ENCODE measurements at regions not wholly inside any gene's neighbourhood (a gene's known extent, or its start where the extent isn't known, plus 50 kb on each side); places are given as distances from the start of the nearest gene placed in this dataset.

DNA sequence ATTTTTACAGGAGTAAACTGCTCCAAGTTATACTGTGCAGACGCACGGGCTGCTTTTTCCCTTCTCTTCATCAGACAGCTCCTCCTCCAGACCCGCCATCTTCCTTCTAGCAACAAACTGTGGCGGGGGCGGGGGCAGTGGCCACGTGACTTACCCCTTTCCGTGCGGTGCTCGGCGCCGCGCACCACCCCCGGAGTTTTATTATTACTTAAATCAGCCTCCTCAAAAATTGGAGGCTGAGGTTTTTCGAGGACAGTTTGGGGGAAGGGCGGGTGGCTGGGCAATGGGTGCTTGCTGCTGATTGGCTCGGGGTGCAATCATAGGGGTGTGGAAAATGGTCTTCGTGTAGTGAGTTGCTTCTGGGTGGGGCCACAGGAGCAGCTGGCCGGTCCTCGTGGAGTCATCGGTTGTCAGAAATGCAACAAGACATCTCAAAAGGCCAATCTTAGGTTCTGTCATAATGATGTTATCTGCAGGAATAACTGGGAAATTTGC, 77.1 kb upstream of the MFGE8 start:
- no peak for DNase-seq (ENCODE audit: low read depth)
- Histone ChIP-seq H3K36me3 (ENCODE audit: control insufficient read depth, insufficient read depth, low read length) (no peaks in the 10 kb centered on the region), H3K4me3 (ENCODE audit: low read depth, low read length) (no peak overlapping the region), H3K27me3 (ENCODE audit: control insufficient read depth, insufficient read depth, low read length) (no peaks in the 10 kb centered on the region)
- TF ChIP-seq, protein P1, sequence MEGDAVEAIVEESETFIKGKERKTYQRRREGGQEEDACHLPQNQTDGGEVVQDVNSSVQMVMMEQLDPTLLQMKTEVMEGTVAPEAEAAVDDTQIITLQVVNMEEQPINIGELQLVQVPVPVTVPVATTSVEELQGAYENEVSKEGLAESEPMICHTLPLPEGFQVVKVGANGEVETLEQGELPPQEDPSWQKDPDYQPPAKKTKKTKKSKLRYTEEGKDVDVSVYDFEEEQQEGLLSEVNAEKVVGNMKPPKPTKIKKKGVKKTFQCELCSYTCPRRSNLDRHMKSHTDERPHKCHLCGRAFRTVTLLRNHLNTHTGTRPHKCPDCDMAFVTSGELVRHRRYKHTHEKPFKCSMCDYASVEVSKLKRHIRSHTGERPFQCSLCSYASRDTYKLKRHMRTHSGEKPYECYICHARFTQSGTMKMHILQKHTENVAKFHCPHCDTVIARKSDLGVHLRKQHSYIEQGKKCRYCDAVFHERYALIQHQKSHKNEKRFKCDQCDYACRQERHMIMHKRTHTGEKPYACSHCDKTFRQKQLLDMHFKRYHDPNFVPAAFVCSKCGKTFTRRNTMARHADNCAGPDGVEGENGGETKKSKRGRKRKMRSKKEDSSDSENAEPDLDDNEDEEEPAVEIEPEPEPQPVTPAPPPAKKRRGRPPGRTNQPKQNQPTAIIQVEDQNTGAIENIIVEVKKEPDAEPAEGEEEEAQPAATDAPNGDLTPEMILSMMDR (IDR thresholded peaks at IDR 0.05; ENCODE audit: insufficient read depth, low read length, poor library complexity, severe bottlenecking): no peak

DNA sequence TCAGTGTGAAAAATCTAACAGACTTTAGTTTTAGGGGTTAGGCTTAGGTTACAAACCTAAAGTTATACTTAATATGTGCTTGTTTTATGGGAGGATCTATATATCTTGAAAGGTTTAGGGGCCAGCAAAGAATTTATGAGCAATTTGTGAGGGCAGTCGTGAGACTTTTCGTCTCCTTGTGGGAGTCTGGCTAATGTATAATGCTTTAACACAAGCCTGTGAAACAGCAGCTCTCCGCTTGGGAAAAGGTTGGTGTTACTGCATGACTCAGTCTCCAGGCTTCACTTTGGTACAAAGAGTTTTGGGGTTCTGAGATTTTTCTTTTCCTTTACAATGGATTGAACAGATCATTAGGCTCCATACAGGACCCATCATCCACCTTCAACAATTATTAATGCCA, 79.0 kb upstream of the MFGE8 start:
- Histone ChIP-seq H3K36me3 (ENCODE audit: control insufficient read depth, insufficient read depth, low read length) (no peaks in the 10 kb centered on the region), H3K4me3 (ENCODE audit: low read depth, low read length) (no peak overlapping the region), H3K27me3 (ENCODE audit: control insufficient read depth, insufficient read depth, low read length) (no peaks in the 10 kb centered on the region)
- TF ChIP-seq, protein P1 (IDR thresholded peaks at IDR 0.05; ENCODE audit: insufficient read depth, low read length, poor library complexity, severe bottlenecking): no peak
- DNase-seq (ENCODE audit: low read depth): no peak

GRCh38 chr15:88992912-88993376, 79.8 kb upstream of the MFGE8 start:
- H3K27me3 ChIP-seq (ENCODE audit: control insufficient read depth, insufficient read depth, low read length): no peaks in the 10 kb centered on the region
- H3K36me3 ChIP-seq (ENCODE audit: control insufficient read depth, insufficient read depth, low read length): no peaks in the 10 kb centered on the region
- no peak for DNase-seq (ENCODE audit: low read depth)
- no peak overlapping the region for H3K4me3 ChIP-seq (ENCODE audit: low read depth, low read length)
- TF ChIP-seq, protein P1 (IDR thresholded peaks at IDR 0.05; ENCODE audit: insufficient read depth, low read length, poor library complexity, severe bottlenecking): no peak

DNA sequence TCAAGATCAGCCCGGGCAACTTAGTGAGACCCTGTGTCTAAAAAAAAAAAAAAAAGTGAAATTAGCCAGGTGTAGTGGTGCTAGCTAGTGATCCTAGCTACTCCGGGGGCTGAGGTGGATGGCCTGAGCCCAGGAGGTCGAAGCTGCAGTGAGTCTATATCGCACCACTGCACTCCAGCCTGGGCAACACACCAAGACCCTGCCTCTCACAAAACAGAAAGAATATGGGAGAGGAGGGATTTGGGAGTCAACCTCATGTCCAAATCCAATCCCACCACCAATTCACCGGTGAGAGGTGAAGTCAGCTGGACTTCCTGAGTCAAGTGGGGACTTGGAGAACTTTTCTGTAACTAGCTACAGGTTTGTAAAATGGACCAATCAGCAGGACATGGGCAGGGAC, 80.5 kb upstream of the MFGE8 start:
- TF ChIP-seq, protein P1 (IDR thresholded peaks at IDR 0.05; ENCODE audit: insufficient read depth, low read length, poor library complexity, severe bottlenecking): no peak
- DNase-seq (ENCODE audit: low read depth): no peak
- no peaks in the 10 kb centered on the region for H3K36me3 ChIP-seq (ENCODE audit: control insufficient read depth, insufficient read depth, low read length)
- no peak overlapping the region for H3K4me3 ChIP-seq (ENCODE audit: low read depth, low read length)
- H3K27me3 ChIP-seq (ENCODE audit: control insufficient read depth, insufficient read depth, low read length): no peaks in the 10 kb centered on the region

GRCh38 chr15:88994286-88994685, 81.1 kb upstream of the MFGE8 start:
- H3K4me3 ChIP-seq (ENCODE audit: low read depth, low read length): no peak overlapping the region
- H3K36me3 ChIP-seq (ENCODE audit: control insufficient read depth, insufficient read depth, low read length): no peaks in the 10 kb centered on the region
- no peaks in the 10 kb centered on the region for H3K27me3 ChIP-seq (ENCODE audit: control insufficient read depth, insufficient read depth, low read length)
- no peak for DNase-seq (ENCODE audit: low read depth)
- TF ChIP-seq, protein P1 (IDR thresholded peaks at IDR 0.05; ENCODE audit: insufficient read depth, low read length, poor library complexity, severe bottlenecking): no peak

DNA sequence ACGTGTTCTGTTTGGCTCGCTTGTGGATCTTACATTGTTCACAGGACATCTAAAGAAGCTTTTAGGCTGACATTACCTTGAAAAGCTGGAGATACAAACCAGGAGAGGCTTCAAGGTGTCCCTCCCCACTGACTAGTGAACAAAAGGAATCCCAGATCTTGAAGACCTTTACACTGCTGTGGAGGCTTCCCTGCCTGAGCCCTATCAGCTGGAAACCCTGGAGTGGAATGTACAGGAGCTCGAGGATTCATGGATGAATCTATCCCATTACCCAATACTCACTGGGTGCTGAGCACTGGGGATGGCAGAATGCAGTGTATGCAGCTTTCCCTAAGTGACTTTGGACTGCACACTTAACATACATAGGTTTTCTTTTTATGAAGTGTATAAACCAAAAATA, 82.3 kb upstream of the MFGE8 start:
- no peaks in the 10 kb centered on the region for H3K27me3 ChIP-seq (ENCODE audit: control insufficient read depth, insufficient read depth, low read length)
- TF ChIP-seq, protein P1 (IDR thresholded peaks at IDR 0.05; ENCODE audit: insufficient read depth, low read length, poor library complexity, severe bottlenecking): no peak
- H3K4me3 ChIP-seq (ENCODE audit: low read depth, low read length): no peak overlapping the region
- no peak for DNase-seq (ENCODE audit: low read depth)
- no peaks in the 10 kb centered on the region for H3K36me3 ChIP-seq (ENCODE audit: control insufficient read depth, insufficient read depth, low read length)

All from kidney epithelial cell (primary cell).